ENCODE measurements at regions not wholly inside any gene's neighbourhood (a gene's known extent, or its start where the extent isn't known, plus 50 kb on each side); places are given as distances from the start of the nearest gene placed in this dataset.

DNA sequence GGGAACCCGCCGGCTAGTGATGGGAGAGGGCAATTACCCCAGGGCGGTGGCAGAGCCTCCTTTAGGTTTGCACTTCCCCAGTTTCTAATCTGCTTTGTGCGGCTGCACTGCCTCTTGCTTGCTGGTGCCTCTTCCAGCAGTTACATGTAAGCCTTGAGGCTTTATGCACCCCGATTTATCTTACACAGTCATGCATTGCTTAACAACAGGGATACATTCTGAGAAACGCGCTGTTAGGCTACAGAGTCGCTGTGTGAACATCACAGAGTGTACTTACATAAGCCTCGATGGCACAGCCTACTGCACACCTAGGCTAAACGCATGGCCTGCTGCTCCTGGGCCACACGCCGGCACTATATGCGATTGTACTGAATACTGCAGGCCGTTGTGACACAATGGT is 155.6 kb upstream of the MKI67 start:
- DNase-seq (ENCODE audit: low read depth), result no peak

DNA sequence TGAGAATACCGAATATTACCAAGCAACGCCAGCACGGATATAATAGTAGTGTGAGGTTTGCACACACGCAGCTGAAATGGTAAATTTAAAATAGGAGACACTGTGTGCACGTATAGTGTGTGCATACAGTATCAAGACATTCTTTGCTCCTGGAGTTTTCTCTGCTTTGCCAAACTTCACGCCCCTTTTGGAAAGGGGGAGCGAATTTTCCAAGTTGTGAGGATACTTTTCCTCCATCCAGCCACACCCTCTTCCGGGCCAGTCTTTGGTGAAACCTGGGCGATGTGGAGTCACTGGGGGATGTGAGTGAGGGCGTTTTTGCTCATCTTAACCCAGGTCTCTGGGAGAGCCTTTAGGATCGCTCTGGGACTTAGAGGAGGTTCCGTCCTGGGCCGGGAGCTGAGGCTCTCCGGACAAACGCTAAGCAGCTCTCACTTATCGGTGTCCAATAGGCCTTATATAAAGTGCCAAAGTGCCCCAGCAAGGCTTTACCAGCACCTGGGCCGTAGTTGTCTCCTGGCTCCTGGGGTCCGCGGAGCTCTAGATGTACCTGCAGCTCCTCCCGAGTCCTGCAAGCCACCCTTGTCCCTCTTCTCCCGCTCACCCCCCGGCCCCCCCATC is 160.0 kb upstream of the MKI67 start:
- DNase-seq (ENCODE audit: low read depth), result no peak

DNA sequence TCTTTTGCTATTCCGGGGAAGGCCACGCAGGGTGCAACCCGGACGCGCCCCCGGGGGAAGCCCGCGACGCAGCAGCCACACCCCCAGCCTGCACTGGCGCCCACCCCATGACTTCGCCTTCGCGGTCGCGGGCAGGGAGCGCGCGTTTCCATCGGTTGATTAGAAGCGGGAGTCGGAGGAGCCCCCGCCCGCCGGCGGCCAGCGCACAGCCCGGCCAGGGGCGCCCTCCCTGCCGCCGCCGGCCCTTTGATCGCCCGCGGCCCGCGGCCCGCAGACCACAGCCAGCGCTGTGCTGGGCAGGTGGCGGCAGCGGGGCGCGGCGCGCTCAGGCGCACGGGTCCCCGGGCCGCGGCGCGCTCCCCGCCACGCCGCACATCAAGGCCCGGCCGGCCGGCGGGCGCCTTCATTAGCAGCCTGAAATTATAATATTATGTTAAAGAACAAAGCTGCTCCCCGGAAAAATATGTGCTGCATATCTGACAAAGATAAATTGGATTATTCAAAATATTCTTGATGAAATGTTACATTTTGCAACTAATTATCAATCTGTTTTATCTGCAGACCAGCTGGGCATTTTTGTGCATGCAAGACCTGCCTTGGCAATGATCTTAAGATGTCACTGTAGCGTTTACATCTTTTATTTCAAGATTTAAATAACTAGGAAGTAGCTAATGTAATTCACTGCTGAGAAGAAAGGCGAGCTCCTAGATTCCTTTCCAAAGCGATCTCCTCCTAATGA is 160.7 kb upstream of the MKI67 start:
- no peak for DNase-seq (ENCODE audit: low read depth)

DNA sequence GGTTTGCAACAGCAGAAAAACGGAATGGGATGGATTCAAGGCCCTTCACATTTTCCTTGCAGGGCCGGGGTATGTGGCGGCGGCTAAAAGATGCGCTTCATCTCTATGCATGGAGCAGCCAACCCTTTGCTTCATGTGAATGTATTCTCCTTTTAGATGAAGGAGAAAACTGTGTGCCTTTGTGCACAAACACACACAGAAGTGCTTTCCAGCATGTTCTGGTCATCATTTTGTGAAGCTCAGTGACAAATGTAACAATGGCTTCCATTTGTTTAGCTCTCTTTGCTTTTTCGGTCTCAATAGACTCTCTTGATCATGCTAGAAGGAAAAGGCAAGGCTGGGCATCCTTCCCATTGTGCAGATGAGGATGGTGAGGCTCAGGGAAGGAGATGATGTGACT is 161.7 kb upstream of the MKI67 start:
- DNase-seq (ENCODE audit: low read depth), result no peak

DNA sequence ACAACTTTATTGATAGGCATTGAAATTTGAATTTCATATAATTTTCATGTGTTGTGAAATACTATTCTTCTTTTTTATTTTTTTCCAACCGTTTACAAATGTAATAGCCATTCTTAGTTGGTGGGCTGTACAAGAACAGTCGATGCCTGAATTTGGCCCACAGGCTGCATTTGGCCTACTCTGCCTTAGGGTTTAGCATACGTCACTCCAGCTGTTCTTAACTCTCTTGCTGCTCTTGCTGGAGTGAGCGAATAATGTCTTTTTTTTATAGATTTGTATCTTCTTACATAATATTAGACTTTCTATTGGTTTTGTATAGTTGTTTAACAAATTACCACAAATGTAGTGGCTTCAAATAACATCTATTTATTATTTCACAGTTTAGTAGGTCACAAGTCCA is 163.4 kb upstream of the MKI67 start:
- DNase-seq (ENCODE audit: low read depth), result no peak

DNA sequence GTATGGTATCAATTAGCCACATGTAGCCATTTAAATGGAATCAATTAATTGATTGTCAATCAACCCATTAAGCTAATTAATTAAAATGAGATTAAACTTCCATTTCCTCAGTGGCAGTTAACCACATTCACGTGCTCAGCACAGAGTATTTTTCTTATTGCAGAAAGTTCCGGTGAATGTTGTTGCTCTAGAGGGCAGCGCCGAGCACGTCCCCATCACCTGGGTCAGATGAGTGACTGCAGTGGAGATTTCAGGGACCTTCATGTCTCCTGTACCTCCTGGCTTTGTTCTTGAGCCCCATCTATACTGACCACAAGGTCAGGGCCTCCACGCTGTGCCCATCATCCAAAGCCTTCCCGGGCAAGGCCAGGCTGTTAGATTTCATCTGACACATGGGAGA is 168.8 kb upstream of the MKI67 start:
- DNase-seq (ENCODE audit: low read depth), result no peak

DNA sequence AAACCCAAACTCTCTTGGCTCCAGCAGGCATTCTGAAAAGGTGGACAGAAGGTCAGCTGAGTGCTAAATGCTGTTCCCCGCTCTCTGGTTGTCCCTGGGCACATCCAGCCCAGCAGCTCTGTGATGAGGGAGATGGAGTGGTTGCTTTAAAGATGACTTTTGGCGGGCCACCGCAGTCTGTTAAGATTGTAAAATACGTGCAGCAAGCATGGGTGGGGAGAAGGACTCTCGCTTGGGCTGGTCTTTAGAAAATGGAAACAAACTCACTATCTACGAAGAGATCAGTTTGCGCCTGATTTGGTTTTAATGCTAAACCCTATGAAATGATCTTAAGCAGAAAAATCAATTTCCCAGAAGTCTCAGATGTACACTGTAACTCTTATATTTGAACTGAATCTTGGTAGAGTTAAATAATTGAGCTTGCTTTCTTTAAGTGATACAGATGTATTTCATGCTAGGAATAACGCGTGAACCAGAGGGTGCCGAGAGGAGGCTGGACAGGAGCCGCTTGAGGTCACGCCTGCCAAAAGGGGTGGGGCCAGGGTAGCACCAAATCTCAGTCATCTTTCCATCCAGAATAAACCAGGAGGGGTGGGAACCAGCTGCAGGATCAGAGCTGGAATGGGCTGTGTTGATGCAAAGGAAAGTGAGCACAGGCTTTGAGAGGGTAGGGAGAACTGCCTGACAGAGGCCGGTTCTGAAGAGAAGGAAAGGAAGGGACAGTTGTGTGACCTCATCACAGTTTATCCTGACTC is 170.2 kb upstream of the MKI67 start:
- DNase-seq (ENCODE audit: low read depth), result no peak

DNA sequence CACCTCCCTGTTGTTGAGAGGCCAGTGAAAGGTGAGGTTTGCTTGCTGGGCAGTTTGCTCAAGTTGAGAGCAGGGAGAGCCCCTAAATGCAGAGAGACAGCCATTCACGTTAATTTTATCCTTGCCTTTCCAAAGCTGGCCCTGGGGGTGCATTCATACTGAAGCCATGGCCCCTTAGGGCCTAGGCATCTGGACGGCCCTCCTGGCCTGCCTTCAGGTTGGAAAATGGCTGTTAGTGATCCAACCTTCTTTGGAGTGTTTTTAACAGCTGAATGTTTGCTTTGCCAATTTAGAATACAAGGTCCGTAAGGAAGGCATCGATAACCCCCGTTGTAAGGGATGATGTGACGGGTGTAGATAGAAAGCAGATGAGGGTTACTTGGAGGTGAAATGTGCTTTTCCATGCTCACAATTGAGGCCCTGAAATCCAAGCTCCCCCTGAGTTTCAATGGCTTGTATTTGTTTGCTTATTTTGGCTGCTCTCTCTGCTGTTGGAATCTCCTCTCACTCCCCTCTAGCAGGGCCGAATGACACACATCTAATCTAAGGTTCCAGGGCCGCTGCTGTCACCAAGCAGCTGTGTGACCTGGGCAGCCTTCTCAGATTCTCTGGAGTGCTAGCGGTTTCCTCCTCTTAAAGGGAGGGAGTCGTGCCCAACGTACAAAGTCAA is 171.6 kb upstream of the MKI67 start:
- no peak for DNase-seq (ENCODE audit: low read depth)

DNA sequence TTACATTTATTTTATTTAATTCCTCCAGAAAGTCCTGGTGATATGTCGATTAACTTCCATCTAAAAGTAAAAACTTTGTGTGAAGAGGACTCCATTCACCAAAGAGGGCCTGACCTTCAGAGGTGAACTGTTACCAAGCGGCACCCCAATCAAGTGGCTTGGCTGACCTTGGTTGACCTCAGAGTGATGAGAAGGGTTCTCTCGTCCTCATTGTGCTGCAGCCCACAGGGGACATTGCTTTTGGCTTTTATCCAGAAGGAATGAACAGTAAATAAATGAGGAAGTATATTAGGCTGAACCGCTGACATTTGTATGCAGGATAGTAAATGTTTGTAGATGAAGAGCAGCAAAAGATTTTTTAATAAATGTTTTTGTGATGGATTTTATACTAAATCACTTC is 172.4 kb upstream of the MKI67 start:
- no peak for DNase-seq (ENCODE audit: low read depth)

DNA sequence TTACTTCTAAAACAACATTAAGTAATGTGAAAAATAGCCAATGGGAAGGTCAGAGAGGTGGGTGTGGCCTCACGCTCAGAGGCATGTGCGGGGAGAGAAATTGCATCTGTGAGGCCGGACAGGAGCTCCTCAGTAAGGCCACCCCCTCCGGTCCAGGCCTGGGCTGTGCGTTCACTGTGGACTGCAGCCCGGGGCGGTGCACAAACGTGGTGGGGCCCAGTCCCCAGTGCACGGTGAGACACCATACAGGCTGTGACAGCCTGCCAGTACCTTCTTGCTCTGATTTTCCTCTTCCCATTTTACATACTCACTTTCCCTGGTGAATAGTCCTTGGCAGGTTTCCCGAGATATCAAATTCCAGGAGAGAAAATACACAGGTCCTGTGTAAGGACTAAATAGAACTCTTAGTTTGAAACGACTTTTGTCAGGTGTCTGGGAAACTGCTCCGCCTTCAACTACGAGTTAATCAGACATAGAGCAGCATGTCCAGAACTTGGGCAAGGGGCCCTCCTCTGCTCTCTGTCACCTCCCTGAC is 174.1 kb upstream of the MKI67 start:
- no peak for DNase-seq (ENCODE audit: low read depth)

DNA sequence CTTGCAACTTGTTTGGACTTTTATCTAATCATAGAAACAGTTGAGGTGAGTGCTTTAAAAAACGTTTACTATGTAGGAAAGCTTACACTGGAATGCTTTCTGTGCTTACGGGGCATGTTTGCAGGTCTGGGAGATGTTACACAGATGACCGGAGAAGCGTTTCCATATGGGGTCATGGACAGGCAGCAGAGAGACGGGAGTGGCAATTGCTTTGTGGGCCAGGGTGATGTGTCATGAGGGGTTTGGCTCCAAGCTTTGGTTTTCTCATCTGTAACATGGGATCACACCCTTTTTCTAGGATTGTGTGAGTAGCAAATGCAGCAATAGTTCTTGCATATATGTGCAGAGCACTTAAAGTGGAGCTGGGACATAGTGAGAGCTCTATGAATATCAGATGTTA is 174.8 kb upstream of the MKI67 start:
- no peak for DNase-seq (ENCODE audit: low read depth)

DNA sequence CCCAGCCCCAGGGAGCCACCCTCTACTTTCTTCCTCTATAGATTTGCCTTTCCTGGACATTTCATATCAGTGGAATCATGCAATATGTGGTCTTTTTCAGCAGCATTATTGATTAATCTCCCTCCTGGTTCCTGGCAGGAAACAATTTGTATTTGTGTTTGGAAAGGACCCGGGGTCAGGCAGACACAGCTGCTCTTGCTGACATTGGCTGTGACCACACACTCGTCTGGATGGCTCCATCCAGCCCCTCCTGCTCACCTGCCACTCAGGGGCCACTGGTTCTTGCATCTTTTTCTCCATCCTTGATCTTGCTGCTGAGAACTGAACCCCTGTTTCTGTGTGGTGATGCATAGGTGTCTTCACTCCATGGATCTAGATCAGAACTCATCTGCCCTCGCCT is 176.6 kb upstream of the MKI67 start:
- DNase-seq (ENCODE audit: low read depth), result no peak

DNA sequence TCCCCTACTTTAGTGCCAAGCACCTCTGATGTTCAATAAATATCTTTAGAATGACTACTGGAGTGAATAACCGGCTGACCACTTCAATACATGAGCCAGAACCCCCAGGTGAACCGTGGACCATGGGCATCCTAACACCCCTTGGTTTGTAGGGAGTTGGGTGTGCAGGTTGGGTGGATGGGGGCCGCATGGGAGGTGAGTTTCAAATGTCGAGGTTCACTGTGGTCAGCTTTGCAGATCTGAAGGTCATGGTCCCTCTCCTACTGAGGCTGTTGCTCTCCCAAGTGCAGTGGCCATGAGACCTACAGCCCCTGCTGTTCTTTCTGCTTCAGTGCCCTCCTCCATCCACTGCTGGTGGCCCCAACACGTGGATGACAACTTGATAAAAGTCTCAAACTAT is 178.0 kb upstream of the MKI67 start:
- DNase-seq (ENCODE audit: low read depth), result no peak

DNA sequence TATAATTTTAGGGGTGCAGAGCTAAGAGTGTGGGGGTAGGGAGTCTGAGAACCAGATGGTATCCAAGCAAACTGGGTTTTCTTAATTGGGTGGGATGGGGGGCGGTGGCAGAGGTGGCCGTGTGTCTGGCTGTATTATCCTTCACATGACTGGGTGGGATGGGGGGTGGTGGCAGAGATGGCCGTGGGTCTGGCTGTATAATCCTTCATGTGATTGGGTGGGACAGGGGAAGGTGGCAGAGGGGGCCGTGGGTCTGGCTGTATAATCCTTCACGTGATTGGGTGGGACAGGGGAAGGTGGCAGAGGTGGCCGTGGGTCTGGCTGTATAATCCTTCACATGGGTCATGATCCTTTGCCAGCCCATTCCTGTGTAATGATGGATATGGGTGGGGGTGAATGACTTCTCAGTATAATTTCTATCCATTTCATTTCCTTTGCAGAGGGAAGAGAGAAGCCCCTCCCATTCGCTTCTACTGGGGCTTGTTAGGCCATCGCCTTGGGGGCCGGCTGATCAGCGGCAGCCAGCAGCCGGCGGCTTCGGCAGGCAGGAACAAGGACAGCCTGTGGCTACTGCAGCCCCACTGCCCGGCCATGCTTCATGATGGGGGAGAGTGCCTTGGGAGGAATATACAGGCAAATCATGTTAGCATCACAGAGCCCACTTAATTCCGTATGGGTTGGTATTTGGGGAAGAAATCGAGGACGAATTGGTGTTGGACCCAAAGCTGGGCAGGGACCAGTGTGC is 179.6 kb upstream of the MKI67 start:
- no peak for DNase-seq (ENCODE audit: low read depth)

DNA sequence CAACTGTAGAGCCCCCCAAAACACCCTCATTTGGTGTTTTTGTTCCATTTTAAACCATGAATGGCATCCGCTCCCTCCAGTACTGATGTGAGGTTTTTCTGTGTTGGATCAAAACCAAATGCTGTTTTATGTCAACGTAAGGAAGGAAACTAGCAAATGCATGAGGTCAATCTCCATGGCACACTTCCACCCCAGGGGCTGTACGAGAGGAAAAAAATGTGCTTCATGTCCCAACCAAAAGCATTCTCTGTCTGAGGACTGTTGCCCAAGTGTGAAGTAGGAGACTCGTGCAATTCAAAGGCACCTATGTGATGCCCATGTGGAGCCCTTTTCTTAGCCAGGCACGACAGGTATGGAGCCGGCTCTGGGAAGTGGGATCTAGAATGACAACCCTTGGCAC is 180.3 kb upstream of the MKI67 start:
- DNase-seq (ENCODE audit: low read depth), result no peak

DNA sequence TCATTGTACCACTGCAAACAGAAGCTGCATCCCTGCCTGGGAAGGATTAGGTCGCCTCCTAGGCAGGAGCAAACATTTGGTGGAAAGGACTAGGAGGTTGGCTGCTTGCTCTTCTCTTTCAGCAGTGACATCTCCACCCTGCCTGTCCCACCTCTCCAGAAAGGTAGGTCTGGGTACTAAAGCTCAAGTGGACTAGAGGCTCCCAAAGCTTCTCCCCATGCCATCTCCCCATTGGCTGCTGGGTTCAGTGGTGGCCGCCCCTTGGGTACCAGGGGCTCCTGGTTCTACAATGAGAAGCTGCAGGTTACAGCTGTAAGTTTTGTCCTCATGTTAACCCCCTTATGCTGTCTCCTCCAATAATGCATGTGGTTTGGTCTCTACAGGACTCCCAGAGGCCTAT is 180.7 kb upstream of the MKI67 start:
- no peak for DNase-seq (ENCODE audit: low read depth)

DNA sequence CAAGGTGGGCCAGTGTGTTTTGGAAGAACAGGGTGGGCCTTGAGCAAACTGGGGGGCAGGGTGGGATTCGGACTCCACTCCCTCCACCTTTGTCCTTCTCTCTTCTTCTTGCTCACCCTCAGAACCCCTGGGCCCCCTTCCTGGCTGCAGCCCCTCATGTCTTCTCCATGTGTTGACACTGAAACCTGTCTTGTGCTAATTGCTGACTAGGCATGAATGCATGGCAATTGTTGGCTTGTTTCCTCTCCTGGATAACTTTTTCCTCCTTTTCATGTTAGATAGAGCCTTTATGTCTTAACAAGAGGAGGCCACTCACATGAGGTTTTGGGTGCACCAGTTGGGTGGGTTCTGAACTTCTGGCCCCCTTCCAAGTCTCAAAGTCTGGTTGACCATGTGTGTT is 181.6 kb upstream of the MKI67 start:
- DNase-seq (ENCODE audit: low read depth), result no peak

DNA sequence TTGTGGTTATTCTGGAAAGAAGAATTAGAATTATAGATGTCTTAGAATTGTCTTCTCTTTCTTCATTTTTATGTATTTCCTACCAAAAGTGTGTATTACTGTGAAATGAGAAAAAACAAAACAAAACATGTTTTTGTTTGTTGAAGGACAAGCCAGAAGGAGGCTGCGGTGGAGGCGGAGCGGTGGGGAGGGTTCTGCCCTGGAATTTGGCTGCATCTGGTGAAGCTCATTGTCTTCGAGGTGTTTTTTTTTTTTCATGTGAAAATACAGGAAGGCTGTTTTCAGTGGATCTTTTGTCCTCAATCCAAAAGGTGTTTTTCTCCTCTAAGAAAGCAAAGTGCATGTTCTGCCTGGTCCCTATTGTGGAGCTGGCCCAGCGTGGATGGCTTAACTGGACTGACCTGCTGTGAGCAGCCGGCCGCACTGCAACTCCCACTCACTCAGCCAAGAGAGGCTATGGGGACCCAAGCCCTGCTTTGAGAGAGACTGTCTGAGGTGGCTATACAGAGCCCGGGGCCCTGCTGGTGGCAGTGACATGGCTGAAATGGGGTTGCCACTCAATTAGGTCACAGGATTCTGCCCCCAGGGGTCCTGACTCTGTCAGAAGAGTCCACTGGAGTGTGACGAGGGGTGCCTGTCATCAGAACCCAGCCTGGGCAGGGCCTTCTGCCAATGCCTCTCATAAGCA is 184.9 kb upstream of the MKI67 start:
- DNase-seq (ENCODE audit: low read depth), result no peak

DNA sequence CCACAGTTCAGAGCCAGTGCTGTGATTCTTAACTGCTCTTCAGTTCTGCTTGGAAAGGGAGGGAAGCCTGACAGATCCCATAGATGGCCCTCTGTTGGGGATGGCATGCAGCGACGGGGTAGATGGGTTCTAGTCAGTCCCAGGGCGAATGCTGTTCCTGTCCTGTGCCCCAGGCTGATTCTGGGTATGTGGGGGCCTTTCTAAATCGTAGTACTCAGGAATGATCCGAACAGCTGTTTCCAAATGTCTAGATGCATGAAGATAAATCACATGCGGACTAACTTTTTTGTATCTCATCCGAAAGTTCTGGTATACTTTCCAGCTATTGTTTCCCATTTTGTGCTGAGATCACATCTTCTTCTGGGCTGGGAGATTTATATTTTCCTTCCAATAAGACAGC is 186.0 kb upstream of the MKI67 start:
- no peak for DNase-seq (ENCODE audit: low read depth)

DNA sequence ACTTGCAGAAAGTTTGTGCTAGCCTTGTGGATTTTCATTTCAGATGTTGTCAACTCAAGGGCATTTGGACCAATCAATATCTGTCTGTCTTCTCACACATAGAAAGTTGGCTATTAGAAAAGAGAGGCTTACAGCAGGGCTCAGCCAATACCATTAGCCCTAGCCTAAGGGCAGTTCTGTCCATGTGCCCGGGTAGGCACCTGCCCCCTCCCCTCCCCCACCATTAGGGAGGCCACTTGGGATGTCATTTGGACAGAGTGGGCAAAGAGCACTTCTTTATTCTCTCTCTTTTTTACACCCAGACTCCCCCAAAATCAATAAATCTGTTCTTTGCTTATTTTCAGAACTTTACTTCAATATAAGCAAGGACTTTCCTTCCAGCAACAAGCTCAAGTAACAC is 188.5 kb upstream of the MKI67 start:
- no peak for DNase-seq (ENCODE audit: low read depth)

DNA sequence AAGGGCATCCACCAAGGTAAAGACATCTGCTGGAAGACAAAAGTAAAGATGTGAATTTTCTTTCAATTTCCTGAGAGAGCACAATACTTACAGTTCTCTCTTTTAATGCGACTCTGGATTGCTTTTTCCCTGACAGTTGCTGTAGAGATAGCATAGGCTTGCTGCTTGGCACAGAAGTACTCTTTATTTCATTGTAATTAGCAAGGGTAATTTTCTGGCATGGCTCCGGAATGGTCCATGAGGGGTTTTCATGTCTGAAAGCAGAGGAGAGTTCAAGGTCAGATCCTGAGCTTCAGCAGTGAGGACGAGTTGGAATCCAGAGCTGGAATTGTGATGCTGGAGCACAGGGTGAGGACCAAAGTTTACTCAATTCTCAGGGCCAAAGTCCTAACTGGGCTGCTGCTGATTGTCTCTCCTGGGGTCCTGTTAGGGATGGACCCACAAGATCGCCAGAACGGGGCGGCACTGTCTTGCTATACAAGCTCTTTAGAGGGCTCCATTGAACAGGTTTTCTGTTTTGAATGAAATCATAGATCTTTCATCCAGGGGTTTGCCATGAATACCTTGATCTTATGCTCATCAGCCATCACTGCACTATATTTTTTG is 190.0 kb upstream of the MKI67 start:
- DNase-seq (ENCODE audit: low read depth), result no peak

Measured in stimulated activated CD8-positive, alpha-beta memory T cell treated with anti-CD3 and anti-CD28 coated beads, Interleukin-15, amount 100 ng/mL, for 24 hours (primary cell).